IPS-15b (cell line): ENCODE measurements at regions not wholly inside any gene's neighbourhood (a gene's known extent, or its start where the extent isn't known, plus 50 kb on each side); places are given as distances from the start of the nearest gene placed in this dataset.

Experiments used
- H3K27me3 ChIP-seq: one replicate; pipeline ENCODE4 v1.6.1; 2013; ENCODE audit warnings: low read length; ENCODE audit not compliant: control insufficient read depth, insufficient read depth
- H3K36me3 ChIP-seq: one replicate; pipeline ENCODE4 v1.6.1; 2013; ENCODE audit warnings: low read length; ENCODE audit not compliant: control insufficient read depth, insufficient read depth
- H3K4me1 ChIP-seq: one replicate; pipeline ENCODE4 v1.6.1; 2013; ENCODE audit warnings: mild to moderate bottlenecking, low read length; ENCODE audit not compliant: control insufficient read depth, insufficient read depth
- H3K4me3 ChIP-seq: one replicate; pipeline ENCODE4 v1.5.1; 2013; ENCODE audit warnings: low read depth, low read length
- H3K9ac ChIP-seq: one replicate; pipeline ENCODE4 v1.6.1; 2013; ENCODE audit warnings: low read depth, mild to moderate bottlenecking, low read length
- H3K9me3 ChIP-seq: one replicate; pipeline ENCODE4 v1.6.1; 2013; ENCODE audit warnings: mild to moderate bottlenecking, low read length; ENCODE audit not compliant: control insufficient read depth, insufficient read depth

- no peaks in the 10 kb centered on the region for H3K4me1 ChIP-seq
- H3K36me3 ChIP-seq = no peaks in the 10 kb centered on the region
- no peaks in the 10 kb centered on the region for H3K9me3 ChIP-seq
- no peak overlapping the region for H3K9ac ChIP-seq
- H3K27me3 ChIP-seq = no peaks in the 10 kb centered on the region
- no peak overlapping the region for H3K4me3 ChIP-seq
Observed at GRCh38 chr18:30088238-30089015, 954.1 kb downstream of the DSC3 start.

- no peaks in the 10 kb centered on the region for H3K9me3 ChIP-seq
- no peak overlapping the region for H3K4me3 ChIP-seq
- no peaks in the 10 kb centered on the region for H3K36me3 ChIP-seq
- H3K9ac ChIP-seq = no peak overlapping the region
- H3K27me3 ChIP-seq = no peaks in the 10 kb centered on the region
- no peaks in the 10 kb centered on the region for H3K4me1 ChIP-seq
Observed at GRCh38 chr18:30086351-30086750, 956.2 kb downstream of the DSC3 start.

GRCh38 chr18:30081122-30081521 lies 961.4 kb downstream of the DSC3 start:
- no peaks in the 10 kb centered on the region for H3K27me3 ChIP-seq
- no peak overlapping the region for H3K9ac ChIP-seq
- no peaks in the 10 kb centered on the region for H3K9me3 ChIP-seq
- no peaks in the 10 kb centered on the region for H3K4me1 ChIP-seq
- no peaks in the 10 kb centered on the region for H3K36me3 ChIP-seq
- no peak overlapping the region for H3K4me3 ChIP-seq

- H3K27me3 ChIP-seq = no peaks in the 10 kb centered on the region
- H3K4me3 ChIP-seq = no peak overlapping the region
- no peaks in the 10 kb centered on the region for H3K36me3 ChIP-seq
- peaks cover 2% of the 10 kb centered on the region for H3K9me3 ChIP-seq
- H3K4me1 ChIP-seq = no peaks in the 10 kb centered on the region
- H3K9ac ChIP-seq = no peak overlapping the region
Observed at GRCh38 chr18:30072609-30073385, 969.7 kb downstream of the DSC3 start.

GRCh38 chr18:30066288-30066687 lies 976.3 kb downstream of the DSC3 start:
- Histone ChIP-seq H3K9me3 (no peaks in the 10 kb centered on the region), H3K4me1 (no peaks in the 10 kb centered on the region), H3K36me3 (no peaks in the 10 kb centered on the region), H3K9ac (no peak overlapping the region), H3K27me3 (no peaks in the 10 kb centered on the region), H3K4me3 (no peak overlapping the region)

- Histone ChIP-seq H3K27me3 (no peaks in the 10 kb centered on the region), H3K36me3 (no peaks in the 10 kb centered on the region)
Observed at GRCh38 chr18:30057398-30057797, 985.1 kb downstream of the DSC3 start.

GRCh38 chr18:30056528-30056927 lies 986.0 kb downstream of the DSC3 start:
- Histone ChIP-seq H3K4me1 (no peaks in the 10 kb centered on the region), H3K9me3 (no peaks in the 10 kb centered on the region), H3K27me3 (no peaks in the 10 kb centered on the region), H3K4me3 (no peak overlapping the region), H3K36me3 (no peaks in the 10 kb centered on the region), H3K9ac (no peak overlapping the region)

More at GRCh38 chr18:30057398-30057797, 985.1 kb downstream of the DSC3 start:
- Histone ChIP-seq H3K9ac (no peak overlapping the region), H3K9me3 (no peaks in the 10 kb centered on the region), H3K4me1 (no peaks in the 10 kb centered on the region), H3K4me3 (no peak overlapping the region)

- Histone ChIP-seq H3K9me3 (no peaks in the 10 kb centered on the region), H3K4me1 (no peaks in the 10 kb centered on the region), H3K27me3 (no peaks in the 10 kb centered on the region), H3K4me3 (no peak overlapping the region), H3K9ac (no peak overlapping the region), H3K36me3 (no peaks in the 10 kb centered on the region)
Observed at GRCh38 chr18:30044496-30044895, 998.0 kb downstream of the DSC3 start.

- no peaks in the 10 kb centered on the region for H3K4me1 ChIP-seq
Observed at GRCh38 chr18:30039201-30039600, 1003.3 kb downstream of the DSC3 start.

GRCh38 chr18:30034818-30035217 lies 1007.7 kb downstream of the DSC3 start:
- no peak overlapping the region for H3K9ac ChIP-seq
- no peak overlapping the region for H3K4me3 ChIP-seq
- H3K27me3 ChIP-seq = no peaks in the 10 kb centered on the region
- H3K9me3 ChIP-seq = peaks cover 5% of the 10 kb centered on the region
- H3K4me1 ChIP-seq = no peaks in the 10 kb centered on the region
- H3K36me3 ChIP-seq = no peaks in the 10 kb centered on the region

More at GRCh38 chr18:30039201-30039600, 1003.3 kb downstream of the DSC3 start:
- no peak overlapping the region for H3K9ac ChIP-seq
- no peaks in the 10 kb centered on the region for H3K27me3 ChIP-seq
- no peak overlapping the region for H3K4me3 ChIP-seq
- no peaks in the 10 kb centered on the region for H3K36me3 ChIP-seq
- peaks cover 5% of the 10 kb centered on the region for H3K9me3 ChIP-seq

- no peak overlapping the region for H3K4me3 ChIP-seq
- no peaks in the 10 kb centered on the region for H3K4me1 ChIP-seq
- no peaks in the 10 kb centered on the region for H3K27me3 ChIP-seq
- no peaks in the 10 kb centered on the region for H3K9me3 ChIP-seq
- no peak overlapping the region for H3K9ac ChIP-seq
- H3K36me3 ChIP-seq = no peaks in the 10 kb centered on the region
Observed at GRCh38 chr18:30016179-30016578, 1026.4 kb downstream of the DSC3 start.

GRCh38 chr18:30004965-30005364 lies 1037.6 kb downstream of the DSC3 start:
- Histone ChIP-seq H3K4me1 (no peaks in the 10 kb centered on the region), H3K9me3 (no peaks in the 10 kb centered on the region), H3K9ac (no peak overlapping the region), H3K4me3 (no peak overlapping the region), H3K27me3 (no peaks in the 10 kb centered on the region), H3K36me3 (no peaks in the 10 kb centered on the region)
